Parathyroid adenoma (tissue), 2 donors: ENCODE measurements at regions not wholly inside any gene's neighbourhood (a gene's known extent, or its start where the extent isn't known, plus 50 kb on each side); places are given as distances from the start of the nearest gene placed in this dataset.

Experiments
- H2AFZ ChIP-seq: fragments of 300-600 bp; sonication (generic); one replicate; pipeline ENCODE4 v1.7.0; 2017; ENCODE audit warnings: antibody characterized with exemption, mild to moderate bottlenecking
- H3K27ac ChIP-seq: fragments of 300-600 bp; sonication (generic); one replicate; pipeline ENCODE4 v1.7.0; 2017
- H3K27me3 ChIP-seq: fragments of 300-600 bp; sonication (generic); one replicate; pipeline ENCODE4 v1.7.0; 2017; ENCODE audit warnings: low read length; ENCODE audit not compliant: control insufficient read depth, insufficient read depth
- H3K36me3 ChIP-seq: fragments of 300-600 bp; sonication (generic); one replicate; pipeline ENCODE4 v1.7.0; 2017; ENCODE audit warnings: low read length; ENCODE audit not compliant: control insufficient read depth, insufficient read depth
- H3K4me1 ChIP-seq: fragments of 300-600 bp; sonication (generic); one replicate; pipeline ENCODE4 v1.7.0; 2017; ENCODE audit warnings: control low read depth
- H3K4me2 ChIP-seq: fragments of 300-600 bp; sonication (generic); one replicate; pipeline ENCODE4 v1.7.0; 2017; ENCODE audit warnings: low read length
- H3K4me3 ChIP-seq: fragments of 300-600 bp; sonication (generic); one replicate; pipeline ENCODE4 v1.7.0; 2017; ENCODE audit warnings: low read depth, low read length
- H3K79me2 ChIP-seq: fragments of 300-600 bp; sonication (generic); one replicate; pipeline ENCODE4 v1.7.0; 2017; ENCODE audit warnings: control low read depth
- H3K9ac ChIP-seq: fragments of 300-600 bp; sonication (generic); one replicate; pipeline ENCODE4 v1.7.0; 2017; ENCODE audit warnings: mild to moderate bottlenecking
- H3K9me3 ChIP-seq: fragments of 300-600 bp; sonication (generic); one replicate; pipeline ENCODE4 v1.7.0; 2017; ENCODE audit warnings: low read length; ENCODE audit not compliant: control insufficient read depth
- TF ChIP-seq, protein P1 (sequence below): fragments of 300-600 bp; sonication (generic); IDR thresholded peaks from one replicate; pipeline ENCODE4 v1.7.0; 2017; ENCODE audit warnings: antibody characterized with exemption, mild to moderate bottlenecking
- donor health status: primary hyperparathyroidism.

DNA sequence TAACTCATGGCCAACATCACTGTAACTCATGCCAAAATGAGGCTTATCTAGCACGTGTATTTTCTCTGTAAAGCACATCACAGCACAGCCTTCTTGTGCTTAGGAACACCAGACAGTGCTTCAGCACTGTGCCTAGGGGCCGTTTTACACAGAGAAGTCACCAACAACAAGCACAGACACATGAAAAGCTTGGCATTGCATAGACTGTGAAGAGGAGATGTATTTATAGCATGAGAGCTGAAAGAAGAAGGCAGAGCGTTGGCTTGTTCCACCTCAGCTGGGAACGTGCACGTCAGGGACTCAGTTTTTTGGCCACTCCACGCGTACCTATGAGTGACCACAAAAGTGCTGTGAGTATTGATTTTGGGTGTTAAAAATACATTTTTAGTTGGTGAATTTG, 116.3 kb upstream of the SFRP2 start:
- Histone ChIP-seq H3K4me3 (no peak overlapping the region), H3K36me3 (no peaks in the 10 kb centered on the region), H3K9ac (no peak overlapping the region), H3K4me2 (no peak overlapping the region), H3K27ac (no peak overlapping the region), H3K4me1 (no peaks in the 10 kb centered on the region), H3K9me3 (no peaks in the 10 kb centered on the region), H3K27me3 (no peaks in the 10 kb centered on the region), H2AFZ (no peak overlapping the region), H3K79me2 (no peaks in the 10 kb centered on the region)
- TF ChIP-seq, protein P1, sequence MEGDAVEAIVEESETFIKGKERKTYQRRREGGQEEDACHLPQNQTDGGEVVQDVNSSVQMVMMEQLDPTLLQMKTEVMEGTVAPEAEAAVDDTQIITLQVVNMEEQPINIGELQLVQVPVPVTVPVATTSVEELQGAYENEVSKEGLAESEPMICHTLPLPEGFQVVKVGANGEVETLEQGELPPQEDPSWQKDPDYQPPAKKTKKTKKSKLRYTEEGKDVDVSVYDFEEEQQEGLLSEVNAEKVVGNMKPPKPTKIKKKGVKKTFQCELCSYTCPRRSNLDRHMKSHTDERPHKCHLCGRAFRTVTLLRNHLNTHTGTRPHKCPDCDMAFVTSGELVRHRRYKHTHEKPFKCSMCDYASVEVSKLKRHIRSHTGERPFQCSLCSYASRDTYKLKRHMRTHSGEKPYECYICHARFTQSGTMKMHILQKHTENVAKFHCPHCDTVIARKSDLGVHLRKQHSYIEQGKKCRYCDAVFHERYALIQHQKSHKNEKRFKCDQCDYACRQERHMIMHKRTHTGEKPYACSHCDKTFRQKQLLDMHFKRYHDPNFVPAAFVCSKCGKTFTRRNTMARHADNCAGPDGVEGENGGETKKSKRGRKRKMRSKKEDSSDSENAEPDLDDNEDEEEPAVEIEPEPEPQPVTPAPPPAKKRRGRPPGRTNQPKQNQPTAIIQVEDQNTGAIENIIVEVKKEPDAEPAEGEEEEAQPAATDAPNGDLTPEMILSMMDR = no peak

DNA sequence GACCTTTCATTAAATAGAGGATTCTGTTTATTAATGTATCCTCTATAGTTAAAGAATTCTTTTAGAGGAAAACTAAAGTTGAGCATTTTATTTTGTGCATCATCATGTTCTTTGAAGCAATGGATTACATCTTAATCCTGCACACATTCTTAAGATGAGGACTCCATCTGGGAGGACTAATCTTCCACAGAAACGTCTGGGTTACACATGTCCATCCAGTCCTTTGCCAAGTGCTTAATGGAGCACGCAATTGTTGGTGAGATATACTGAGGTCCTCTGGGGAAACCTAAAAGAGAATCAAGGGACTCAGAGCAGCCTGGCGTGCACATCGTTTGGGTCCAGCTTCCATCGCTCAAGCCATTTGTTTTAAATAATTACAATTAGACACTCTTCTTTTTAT, 115.1 kb upstream of the SFRP2 start:
- H3K27ac ChIP-seq = no peak overlapping the region
- no peak overlapping the region for H3K4me2 ChIP-seq
- H2AFZ ChIP-seq = no peak overlapping the region
- H3K4me3 ChIP-seq = no peak overlapping the region
- H3K4me1 ChIP-seq = no peaks in the 10 kb centered on the region
- no peaks in the 10 kb centered on the region for H3K27me3 ChIP-seq
- TF ChIP-seq, protein P1 = no peak
- no peak overlapping the region for H3K9ac ChIP-seq
- H3K79me2 ChIP-seq = no peaks in the 10 kb centered on the region
- H3K36me3 ChIP-seq = no peaks in the 10 kb centered on the region
- no peaks in the 10 kb centered on the region for H3K9me3 ChIP-seq

DNA sequence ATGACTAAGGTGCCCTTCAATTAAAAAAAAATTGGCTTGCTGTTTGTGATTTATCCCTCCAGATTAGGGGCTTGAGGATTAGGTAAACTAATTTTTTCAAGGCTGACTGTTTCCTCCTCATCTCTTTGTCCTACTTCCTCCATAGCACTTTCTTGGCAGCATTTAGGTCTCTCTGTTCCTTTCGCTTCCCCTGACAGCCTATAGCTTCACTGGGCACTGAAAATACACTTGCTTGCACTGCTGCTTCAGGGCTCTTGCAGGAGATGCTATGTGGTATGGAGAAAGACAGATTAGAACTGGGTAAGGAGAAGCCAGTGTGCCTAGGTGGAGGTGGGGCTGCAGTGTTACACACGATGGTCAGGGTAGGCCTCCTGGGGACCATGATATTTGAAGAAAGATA, 112.3 kb upstream of the SFRP2 start:
- Histone ChIP-seq H2AFZ (no peak overlapping the region), H3K27ac (no peak overlapping the region), H3K4me3 (no peak overlapping the region), H3K4me2 (no peak overlapping the region), H3K4me1 (no peaks in the 10 kb centered on the region), H3K27me3 (no peaks in the 10 kb centered on the region), H3K9ac (no peak overlapping the region), H3K9me3 (no peaks in the 10 kb centered on the region), H3K79me2 (no peaks in the 10 kb centered on the region), H3K36me3 (no peaks in the 10 kb centered on the region)
- TF ChIP-seq, protein P1 = no peak

DNA sequence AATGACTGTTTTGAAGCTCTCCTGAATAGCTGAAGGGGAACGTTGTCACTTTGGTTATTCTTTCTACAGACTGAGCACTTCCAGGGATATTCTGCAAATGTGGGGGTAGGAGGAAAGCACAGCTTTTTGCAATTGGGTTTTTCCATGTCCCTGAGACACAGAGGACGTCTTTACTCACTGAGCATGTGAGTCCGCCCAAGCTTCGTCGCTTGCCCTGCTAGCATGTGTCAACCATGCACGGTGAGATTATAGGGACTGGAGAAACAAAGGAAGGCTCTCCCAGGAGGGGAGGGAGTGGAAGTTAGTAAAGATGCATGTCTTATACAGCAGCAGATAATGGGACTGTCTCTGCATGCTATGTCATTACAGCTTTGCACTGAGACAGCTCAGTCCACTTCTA, 111.5 kb upstream of the SFRP2 start:
- no peaks in the 10 kb centered on the region for H3K27me3 ChIP-seq
- H3K4me2 ChIP-seq = no peak overlapping the region
- H3K4me3 ChIP-seq = no peak overlapping the region
- no peaks in the 10 kb centered on the region for H3K4me1 ChIP-seq
- no peak overlapping the region for H3K9ac ChIP-seq
- H3K79me2 ChIP-seq = no peaks in the 10 kb centered on the region
- no peak overlapping the region for H3K27ac ChIP-seq
- TF ChIP-seq, protein P1 = no peak
- no peaks in the 10 kb centered on the region for H3K9me3 ChIP-seq
- no peak overlapping the region for H2AFZ ChIP-seq
- H3K36me3 ChIP-seq = no peaks in the 10 kb centered on the region

- H3K4me2 ChIP-seq = no peak overlapping the region
- H3K4me1 ChIP-seq = no peaks in the 10 kb centered on the region
- H3K9me3 ChIP-seq = no peaks in the 10 kb centered on the region
- no peak overlapping the region for H3K4me3 ChIP-seq
- no peak overlapping the region for H3K27ac ChIP-seq
- H3K27me3 ChIP-seq = no peaks in the 10 kb centered on the region
- H3K9ac ChIP-seq = no peak overlapping the region
- no peak overlapping the region for H2AFZ ChIP-seq
- H3K79me2 ChIP-seq = no peaks in the 10 kb centered on the region
- no peaks in the 10 kb centered on the region for H3K36me3 ChIP-seq
- TF ChIP-seq, protein P1 = no peak
Measured at GRCh38 chr4:153890761-153891160, 101.9 kb upstream of the SFRP2 start.
